Smooth muscle cell (in vitro differentiated cells): ENCODE measurements at regions not wholly inside any gene's neighbourhood (a gene's known extent, or its start where the extent isn't known, plus 50 kb on each side); places are given as distances from the start of the nearest gene placed in this dataset.

Experiments
- DNase-seq: peaks from one replicate; lab custom pipeline; 2025; ENCODE audit not compliant: unreplicated experiment; lab: John Stamatoyannopoulos, UW
- H2AFZ ChIP-seq: fragments of 200-600 bp; sonication (generic); 2 replicates; pipeline ENCODE4 v1.6.0; 2016; ENCODE audit warnings: antibody characterized with exemption, low read depth, mild to moderate bottlenecking
- H3F3A ChIP-seq: fragments of 200-600 bp; sonication (generic); 2 replicates; pipeline ENCODE4 v1.6.0; 2017; ENCODE audit warnings: antibody characterized with exemption, low read depth
- H3K27ac ChIP-seq: fragments of 200-600 bp; sonication (generic); 2 replicates; pipeline ENCODE4 v1.5.1; 2016; ENCODE audit warnings: low read depth, mild to moderate bottlenecking
- H3K27me3 ChIP-seq: fragments of 200-600 bp; sonication (generic); 2 replicates; pipeline ENCODE4 v1.6.1; 2016; ENCODE audit warnings: low read depth, mild to moderate bottlenecking
- H3K36me3 ChIP-seq: fragments of 200-600 bp; sonication (generic); 2 replicates; pipeline ENCODE4 v1.5.1; 2016; ENCODE audit warnings: low read depth
- H3K4me1 ChIP-seq: fragments of 200-600 bp; sonication (generic); 2 replicates; pipeline ENCODE4 v1.5.1; 2016; ENCODE audit warnings: low read depth
- H3K4me2 ChIP-seq: fragments of 200-600 bp; sonication (generic); 2 replicates; pipeline ENCODE4 v1.6.0; 2016; ENCODE audit warnings: mild to moderate bottlenecking
- H3K4me3 ChIP-seq: fragments of 200-600 bp; sonication (generic); 2 replicates; pipeline ENCODE4 v1.5.1; 2016; ENCODE audit warnings: mild to moderate bottlenecking
- H3K79me2 ChIP-seq: fragments of 200-600 bp; sonication (generic); 2 replicates; pipeline ENCODE4 v1.6.0; 2016; ENCODE audit warnings: low read depth, mild to moderate bottlenecking
- H3K9ac ChIP-seq: fragments of 200-600 bp; sonication (generic); 2 replicates; pipeline ENCODE4 v1.6.0; 2016; ENCODE audit warnings: low read depth
- H3K9me3 ChIP-seq: fragments of 200-600 bp; sonication (generic); replicated peaks from 2 replicates; pipeline ENCODE4 v1.5.1; 2016; ENCODE audit warnings: low read depth
- H4K20me1 ChIP-seq: fragments of 200-600 bp; sonication (generic); 2 replicates; pipeline ENCODE4 v1.6.0; 2016; ENCODE audit warnings: low read depth
- CTCF ChIP-seq: fragments of 200-600 bp; sonication (generic); IDR thresholded peaks from 2 replicates; pipeline ENCODE4 v1.5.1; 2017; ENCODE audit warnings: borderline replicate concordance, mild to moderate bottlenecking, antibody characterized with exemption; ENCODE audit not compliant: insufficient read depth, poor library complexity, severe bottlenecking
- WGBS: methylation state at CpG from one replicate; pipeline ENCODE4 v1.1.7; 2016; ENCODE audit warnings: low lambda C conversion rate; 5-methylcytosine and 5-hydroxymethylcytosine counted together

- no peaks in the 10 kb centered on the region for H3K79me2 ChIP-seq
- no peaks in the 10 kb centered on the region for H3K9me3 ChIP-seq
- no peaks in the 10 kb centered on the region for H3K4me1 ChIP-seq
- H3K36me3 ChIP-seq: no peaks in the 10 kb centered on the region
- no peak overlapping the region for H3K27ac ChIP-seq
- no peak overlapping the region for H3K4me3 ChIP-seq
- H3K27me3 ChIP-seq: no peaks in the 10 kb centered on the region
- no peak for DNase-seq
- H3F3A ChIP-seq: peaks cover 4% of the 10 kb centered on the region
- H3K4me2 ChIP-seq: no peak overlapping the region
- no peak overlapping the region for H2AFZ ChIP-seq
- no peak overlapping the region for H3K9ac ChIP-seq
- H4K20me1 ChIP-seq: no peaks in the 10 kb centered on the region
- TF ChIP-seq CTCF: no peak
Observed at GRCh38 chr4:13910556-13910955, 283.0 kb upstream of the BOD1L1 start.

- no peaks in the 10 kb centered on the region for H3K79me2 ChIP-seq
- no peaks in the 10 kb centered on the region for H3K27me3 ChIP-seq
- no peaks in the 10 kb centered on the region for H3K4me1 ChIP-seq
- H3K4me2 ChIP-seq: no peak overlapping the region
- no peak overlapping the region for H3K27ac ChIP-seq
- no peaks in the 10 kb centered on the region for H3K36me3 ChIP-seq
- TF ChIP-seq CTCF: no peak
- no peak overlapping the region for H3K4me3 ChIP-seq
- no peak for DNase-seq
- no peaks in the 10 kb centered on the region for H4K20me1 ChIP-seq
- no peaks in the 10 kb centered on the region for H3K9me3 ChIP-seq
- H3K9ac ChIP-seq: no peak overlapping the region
- no peak overlapping the region for H2AFZ ChIP-seq
- peaks cover 4% of the 10 kb centered on the region for H3F3A ChIP-seq
Observed at GRCh38 chr4:13911256-13911655, 283.7 kb upstream of the BOD1L1 start.

GRCh38 chr4:13912436-13912925, 285.0 kb upstream of the BOD1L1 start:
- Histone ChIP-seq H3K36me3 (no peaks in the 10 kb centered on the region), H2AFZ (no peak overlapping the region), H3K27ac (no peak overlapping the region), H3K4me3 (no peak overlapping the region), H3K27me3 (no peaks in the 10 kb centered on the region), H3K9me3 (no peaks in the 10 kb centered on the region), H3K9ac (no peak overlapping the region), H3K4me2 (no peak overlapping the region), H3K79me2 (no peaks in the 10 kb centered on the region), H3F3A (peaks cover 4% of the 10 kb centered on the region), H4K20me1 (no peaks in the 10 kb centered on the region), H3K4me1 (no peaks in the 10 kb centered on the region)
- 74% methylated on average over 2 of the region's 2 CpGs for WGBS
- TF ChIP-seq CTCF: no peak
- DNase-seq: no peak

DNA sequence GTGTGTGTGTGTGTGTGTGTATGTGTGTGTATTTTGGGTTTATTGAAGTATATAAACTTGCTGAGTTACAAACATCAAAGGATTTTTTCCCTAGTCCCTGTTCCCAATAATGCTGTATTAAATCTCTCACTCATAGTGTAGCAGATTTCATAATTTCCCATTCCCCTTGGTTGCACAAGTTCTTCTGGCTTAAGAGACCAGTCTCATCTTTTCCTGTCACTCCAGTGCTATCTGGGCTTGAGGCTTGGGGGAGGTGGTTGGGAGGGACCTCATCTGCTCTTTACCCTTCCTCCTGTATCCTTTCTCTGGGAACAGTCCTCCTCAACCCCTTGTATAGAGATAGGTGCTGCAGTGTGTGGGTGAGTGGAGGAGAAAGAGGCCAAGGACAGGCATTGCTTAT, 285.4 kb upstream of the BOD1L1 start:
- Histone ChIP-seq H3K9me3 (no peaks in the 10 kb centered on the region), H3K9ac (no peak overlapping the region), H3K4me2 (no peak overlapping the region), H3F3A (peaks cover 4% of the 10 kb centered on the region), H2AFZ (no peak overlapping the region), H3K4me1 (no peaks in the 10 kb centered on the region), H3K36me3 (no peaks in the 10 kb centered on the region), H4K20me1 (no peaks in the 10 kb centered on the region), H3K4me3 (no peak overlapping the region), H3K27ac (no peak overlapping the region), H3K79me2 (no peaks in the 10 kb centered on the region), H3K27me3 (no peaks in the 10 kb centered on the region)
- DNase-seq: no peak
- no peak for TF ChIP-seq CTCF
